HepG2 (cell line): ENCODE measurements at regions not wholly inside any gene's neighbourhood (a gene's known extent, or its start where the extent isn't known, plus 50 kb on each side); places are given as distances from the start of the nearest gene placed in this dataset.

ENCODE experiments used
- ASH2L ChIP-seq: fragments of 300-600, 200-600 bp; sonication (generic); IDR thresholded peaks from 2 replicates; pipeline ENCODE4 v1.7.0; 2017; ENCODE audit warnings: low read depth, mild to moderate bottlenecking, moderate library complexity, mixed read lengths, low read length; ENCODE audit not compliant: insufficient read length
- ATF3 ChIP-seq: sonication (generic); formaldehyde crosslinking; IDR thresholded peaks from 2 replicates; pipeline ENCODE4 v1.4.0; 2020; ENCODE audit warnings: missing genetic modification reagents
- BRD4 ChIP-seq: sonication (generic); formaldehyde crosslinking; IDR thresholded peaks from 2 replicates; pipeline ENCODE4 v1.4.0; 2020; ENCODE audit warnings: missing genetic modification reagents
- CBX5 ChIP-seq: sonication (generic); formaldehyde crosslinking; IDR thresholded peaks from 2 replicates; pipeline ENCODE4 v1.4.0; 2020; ENCODE audit warnings: missing genetic modification reagents, borderline replicate concordance
- CREM ChIP-seq, 2 experiments: sonication (generic) in 1 of 2; formaldehyde crosslinking in 1 of 2; IDR thresholded peaks; 2 replicates each; pipeline versions ENCODE4 v1.4.0 to v1.6.1; 2016 to 2020; ENCODE audit warnings: antibody characterized with exemption in 1 of 2, mild to moderate bottlenecking in 1 of 2, missing genetic modification reagents in 1 of 2
- ELF1 ChIP-seq: sonication (generic); formaldehyde crosslinking; IDR thresholded peaks from 2 replicates; pipeline ENCODE4 v1.4.0; 2020; ENCODE audit warnings: missing genetic modification reagents
- FIP1L1 ChIP-seq: fragments of 200-400 bp; formaldehyde crosslinking; IDR thresholded peaks from 2 replicates; pipeline ENCODE4 v1.6.1; 2018; ENCODE audit warnings: low read depth, mild to moderate bottlenecking, low read length, moderate library complexity, borderline replicate concordance; ENCODE audit not compliant: insufficient read depth
- FOXJ3 ChIP-seq: sonication (generic); formaldehyde crosslinking; IDR thresholded peaks from 2 replicates; pipeline ENCODE4 v1.4.0; 2020; ENCODE audit warnings: missing genetic modification reagents, mild to moderate bottlenecking, borderline replicate concordance
- FOXO1 ChIP-seq: sonication (generic); formaldehyde crosslinking; IDR thresholded peaks from 2 replicates; pipeline ENCODE4 v1.4.0; 2020; ENCODE audit warnings: missing genetic modification reagents
- KLF12 ChIP-seq: sonication (generic); formaldehyde crosslinking; IDR thresholded peaks from 2 replicates; pipeline ENCODE4 v1.4.0; 2020; ENCODE audit warnings: missing genetic modification reagents, borderline replicate concordance
- KLF6 ChIP-seq: IDR thresholded peaks from 2 replicates; pipeline ENCODE4 v1.8.0; 2016; ENCODE audit warnings: missing biosample characterization, missing genetic modification reagents
- NAIF1 ChIP-seq: sonication (generic); formaldehyde crosslinking; IDR thresholded peaks from 2 replicates; pipeline ENCODE4 v1.5.0; 2020; ENCODE audit warnings: mild to moderate bottlenecking, missing genetic modification reagents, borderline replicate concordance
- NKX3-1 ChIP-seq: sonication (generic); formaldehyde crosslinking; IDR thresholded peaks from 2 replicates; pipeline ENCODE4 v1.5.0; 2020; ENCODE audit warnings: missing genetic modification reagents
- RFX5 ChIP-seq: IDR thresholded peaks from 2 replicates; pipeline ENCODE4 v1.6.1; 2011; ENCODE audit warnings: low read depth, low read length, improper control_type of control experiment
- RFXAP ChIP-seq: sonication (generic); formaldehyde crosslinking; IDR thresholded peaks from 2 replicates; pipeline ENCODE4 v1.4.0; 2020; ENCODE audit warnings: missing genetic modification reagents, borderline replicate concordance
- SMAD3 ChIP-seq: sonication (generic); formaldehyde crosslinking; IDR thresholded peaks from 2 replicates; pipeline ENCODE4 v1.4.0; 2020; ENCODE audit warnings: missing genetic modification reagents
- ZNF12 ChIP-seq: sonication (generic); formaldehyde crosslinking; IDR thresholded peaks from 2 replicates; pipeline ENCODE4 v1.5.0; 2020; ENCODE audit warnings: missing genetic modification reagents
- ZNF136 ChIP-seq: sonication (generic); formaldehyde crosslinking; IDR thresholded peaks from 2 replicates; pipeline ENCODE4 v1.8.1; 2022; ENCODE audit warnings: low read depth, mild to moderate bottlenecking, moderate library complexity, missing genetic modification reagents
- ZNF235 ChIP-seq: sonication (generic); formaldehyde crosslinking; IDR thresholded peaks from 2 replicates; pipeline ENCODE4 v1.8.1; 2023; ENCODE audit warnings: mild to moderate bottlenecking, missing genetic modification reagents, borderline replicate concordance
- ZNF251 ChIP-seq: sonication (generic); formaldehyde crosslinking; IDR thresholded peaks from 2 replicates; pipeline ENCODE4 v1.9.0; 2021; ENCODE audit warnings: mild to moderate bottlenecking, missing genetic modification reagents
- ZNF276 ChIP-seq: sonication (generic); formaldehyde crosslinking; IDR thresholded peaks from 2 replicates; pipeline ENCODE4 v1.4.0; 2020; ENCODE audit warnings: mild to moderate bottlenecking, low read depth, missing genetic modification reagents
- ZNF280B ChIP-seq: sonication (generic); formaldehyde crosslinking; IDR thresholded peaks from 2 replicates; pipeline ENCODE4 v1.5.0; 2020; ENCODE audit warnings: missing genetic modification reagents, mild to moderate bottlenecking, borderline replicate concordance
- ZNF564 ChIP-seq: sonication (generic); formaldehyde crosslinking; IDR thresholded peaks from 2 replicates; pipeline ENCODE4 v1.8.1; 2023; ENCODE audit warnings: mild to moderate bottlenecking, missing genetic modification reagents
- ZNF83 ChIP-seq: sonication (generic); formaldehyde crosslinking; IDR thresholded peaks from 2 replicates; pipeline ENCODE4 v1.4.0; 2020; ENCODE audit warnings: missing genetic modification reagents, mild to moderate bottlenecking, borderline replicate concordance

GRCh38 chr6:26285143-26286134 lies 79.6 kb upstream of the BTN3A2 start (continued):
- TF ChIP-seq FIP1L1 (no peak), KLF6 (CRISPR knock-in tag) (peak; percentile 94), NAIF1 (CRISPR knock-in tag) (peak; percentile 91; the same call in 1 of the 2 replicates), ZNF12 (no peak; the same call in 1 of the 2 replicates), ZNF280B (CRISPR knock-in tag) (no peak), ZNF83 (CRISPR knock-in tag) (no peak; the same call in 1 of the 2 replicates), ZNF136 (CRISPR knock-in tag) (0 out of 2 replicates have a peak, but pooled peaks have one; percentile 84), ASH2L (peak; percentile 68), FOXJ3 (CRISPR knock-in tag) (peak; percentile 77; the same call in 1 of the 2 replicates), ZNF564 (peak; percentile 84), ZNF235 (CRISPR knock-in tag) (no peak), RFXAP (peak; percentile 90), ZNF276 (CRISPR knock-in tag) (peak; percentile 59; the same call in 1 of the 2 replicates), BRD4 (peak; percentile 96), ZNF251 (CRISPR knock-in tag) (no peak), CBX5 (CRISPR knock-in tag) (no peak), FOXO1 (CRISPR knock-in tag) (no peak), CREM (IDR thresholded peaks at IDR 0.05) (peak; percentile 97), CREM (CRISPR knock-in tag; IDR thresholded peaks at IDR 0.05) (no peak), KLF12 (peak; percentile 97; the same call in 1 of the 2 replicates), SMAD3 (peak; percentile 30), RFX5 (peak; percentile 71; the same call in 1 of the 2 replicates), ELF1 (CRISPR knock-in tag) (peak; percentile 78), ATF3 (peak; percentile 90), NKX3-1 (peak; percentile 89)
